Stimulated activated CD4-positive, alpha-beta T cell treated with anti-CD3 and anti-CD28 coated beads, TNF-alpha, amount 100 ng/mL, for 48 hours (primary cell): ENCODE measurements at regions not wholly inside any gene's neighbourhood (a gene's known extent, or its start where the extent isn't known, plus 50 kb on each side); places are given as distances from the start of the nearest gene placed in this dataset.
"Not testable (repeated sequence)": the region's sequence is repeated elsewhere in the genome, so short reads cannot be mapped to it uniquely, and the experiment has no call there.

Source experiments
- DNase-seq, 3 donors: peaks; one replicate each; pipeline ENCODE4 v3.0.0-alpha.2; 2020; ENCODE audit warnings: low read depth in 3 of 3

DNA sequence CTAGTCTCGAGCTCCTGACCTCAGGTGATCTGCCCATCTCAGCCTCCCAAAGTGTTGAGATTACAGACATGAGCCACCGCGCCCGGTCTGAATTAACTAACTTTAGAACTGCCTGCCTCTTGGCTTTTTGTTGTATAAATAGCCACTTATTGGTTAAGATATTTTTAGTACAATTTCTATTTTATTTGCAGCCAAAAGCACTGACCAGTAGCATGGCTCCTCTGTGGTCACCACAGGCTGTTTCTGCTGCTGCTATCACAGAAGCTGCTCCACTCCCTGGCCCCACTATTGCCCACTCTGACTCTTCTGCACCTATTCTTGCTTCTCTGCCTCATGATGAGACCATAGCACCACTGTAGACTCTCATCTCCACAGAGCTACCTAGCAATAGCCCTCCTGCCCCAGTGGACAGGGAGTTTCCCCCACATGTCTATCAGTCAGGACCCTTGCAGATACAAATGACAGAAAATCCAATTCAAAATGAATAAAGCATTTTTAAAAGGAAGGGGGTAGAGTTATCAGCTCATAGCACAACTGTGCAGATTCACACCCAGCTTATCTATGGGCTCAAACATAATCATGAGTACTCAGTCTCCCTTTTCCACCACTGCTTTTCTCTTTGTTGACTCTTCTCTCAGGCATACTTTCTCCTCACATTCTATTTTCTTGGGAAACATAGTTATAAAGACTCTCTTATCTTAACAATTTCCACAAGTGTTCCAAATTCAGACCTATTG, 151.8 kb upstream of the EPB41L4A start:
- DNase-seq: no peak

DNA sequence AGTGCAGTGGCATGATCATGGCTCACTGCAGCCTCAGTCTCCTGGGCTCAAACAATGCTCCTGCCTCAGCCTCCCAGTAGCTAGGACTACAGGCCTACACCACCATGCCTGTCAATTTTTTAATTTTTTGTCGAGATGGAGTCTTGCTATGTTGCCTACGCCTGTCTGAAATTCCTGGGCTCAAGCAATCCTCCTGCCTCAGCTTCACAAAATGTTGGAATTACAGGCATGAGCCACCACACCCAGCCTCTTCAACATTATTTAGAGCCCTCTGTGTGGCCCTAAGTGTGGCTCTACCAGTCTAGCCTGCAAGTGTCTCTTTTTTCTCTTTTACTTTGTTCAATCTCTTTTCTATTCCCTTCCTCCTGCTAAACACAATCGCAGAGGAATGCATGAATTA, 154.4 kb upstream of the EPB41L4A start:
- no peak for DNase-seq

DNA sequence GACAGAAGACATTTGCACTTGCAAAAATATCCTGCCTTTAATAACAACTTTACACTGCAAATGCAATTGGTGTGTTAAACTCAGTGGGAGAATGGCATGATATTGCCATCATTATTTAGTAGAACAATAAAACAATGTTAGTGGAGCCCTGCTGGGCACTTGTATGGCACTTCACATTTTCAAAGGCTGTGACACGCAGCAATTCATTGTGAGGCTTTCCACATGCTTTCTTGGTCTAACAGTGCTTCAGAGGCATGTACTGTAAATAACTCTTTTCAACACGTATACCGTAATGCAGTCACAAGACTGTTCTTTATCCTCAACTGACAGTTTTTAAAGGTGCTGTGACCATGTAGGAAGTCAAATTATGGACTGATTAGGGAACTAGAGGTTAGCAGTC, 155.5 kb upstream of the EPB41L4A start:
- DNase-seq: no peak

DNA sequence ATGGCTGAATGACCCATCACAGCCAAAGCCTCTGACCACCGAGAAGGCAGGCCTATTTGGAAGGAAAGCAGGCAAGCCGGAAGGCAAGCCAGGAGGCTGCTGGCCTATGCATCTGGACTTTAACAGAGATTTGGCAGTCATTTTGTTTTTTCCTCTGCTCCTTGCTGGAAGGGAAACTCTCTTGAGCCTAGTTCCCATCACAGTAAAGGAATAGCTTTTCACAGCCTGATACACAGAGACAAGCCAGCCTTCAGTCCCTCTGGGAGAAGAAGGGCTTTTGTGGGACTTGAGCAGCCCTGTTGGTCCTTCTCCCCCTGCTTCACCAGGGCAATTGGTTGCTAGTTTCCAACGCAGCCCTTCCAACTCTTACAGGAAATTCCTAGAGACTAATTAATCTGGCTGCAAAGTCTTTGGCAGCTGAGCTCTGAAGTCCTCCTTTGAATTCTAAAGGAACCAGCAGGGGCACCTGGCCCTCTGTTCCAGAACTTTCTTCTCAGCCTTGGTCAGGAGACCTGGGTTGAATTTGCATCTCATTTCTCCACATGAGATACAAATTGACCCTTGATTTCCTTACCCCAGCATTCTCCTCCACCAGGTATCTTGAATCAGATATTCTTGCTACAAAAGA, 157.3 kb upstream of the EPB41L4A start:
- DNase-seq: no peak

DNA sequence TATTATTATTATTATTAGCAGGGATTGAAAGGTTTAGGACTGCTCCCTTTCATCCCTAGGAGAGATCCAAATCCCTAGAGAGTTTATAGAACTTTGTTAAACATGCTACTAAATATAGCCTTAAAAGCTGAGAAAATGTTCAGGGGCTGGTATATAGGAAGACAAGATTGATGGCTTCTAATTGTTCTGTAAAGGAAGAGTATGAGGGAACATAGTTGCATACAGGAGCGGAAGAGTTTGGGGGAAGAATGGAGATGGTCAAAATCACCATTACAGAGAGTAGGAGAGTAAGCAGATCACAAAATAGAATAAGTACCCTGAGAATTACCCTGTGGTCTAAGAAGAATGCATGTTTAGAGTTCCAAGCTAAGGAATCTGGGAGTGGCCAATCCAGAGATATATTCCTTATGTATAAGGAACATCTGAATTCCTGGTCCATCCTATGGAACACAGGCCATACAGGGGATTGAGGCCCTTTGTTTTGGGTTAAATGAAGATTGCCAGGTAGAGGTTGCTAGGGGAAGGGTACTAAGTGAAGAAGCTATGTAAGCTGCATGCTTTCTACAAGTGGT, 158.0 kb upstream of the APC start:
- DNase-seq: no peak

DNA sequence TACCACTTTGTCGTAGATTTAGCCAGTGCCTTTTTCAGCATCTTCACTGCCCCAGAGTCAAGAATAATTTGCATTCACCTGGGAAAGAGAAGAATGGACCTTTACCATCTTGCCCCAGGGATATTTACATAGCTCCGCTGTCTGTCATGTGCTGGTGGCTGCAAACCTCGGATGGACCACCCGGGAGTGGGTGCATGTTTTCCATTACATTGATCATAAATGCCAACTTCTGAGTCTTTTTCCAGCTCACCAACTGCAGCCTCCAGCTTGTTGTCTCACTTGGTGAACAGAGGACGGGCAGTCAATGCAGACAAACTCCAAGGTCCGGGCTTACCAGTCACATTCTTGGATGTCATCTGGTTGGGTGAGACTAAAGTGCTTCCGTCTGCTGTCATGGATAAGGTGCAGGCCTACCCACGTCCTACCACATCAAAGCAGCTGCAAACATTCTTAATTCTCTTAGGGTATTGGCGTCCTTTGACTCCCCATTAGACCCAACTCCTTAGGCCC, 155.8 kb upstream of the APC start:
- DNase-seq: no peak

DNA sequence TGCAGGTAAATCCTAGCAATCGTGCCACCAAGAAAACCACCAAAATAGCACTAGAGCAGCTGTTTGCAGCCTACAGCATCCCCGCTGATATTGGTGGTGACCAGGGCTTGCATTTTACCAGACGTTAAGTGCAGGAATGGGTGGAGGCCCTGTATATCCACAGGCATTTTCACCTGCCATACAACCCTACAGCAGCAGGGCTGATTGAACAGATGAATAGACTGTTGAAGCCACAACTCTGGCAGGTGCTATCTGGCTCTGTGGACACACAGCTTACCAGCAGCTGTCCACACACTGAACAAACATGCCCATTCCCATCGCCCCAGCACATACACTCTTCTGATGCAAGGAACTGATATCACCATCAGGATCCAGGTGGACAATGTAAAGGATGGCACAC, 154.5 kb upstream of the APC start:
- DNase-seq: no peak

DNA sequence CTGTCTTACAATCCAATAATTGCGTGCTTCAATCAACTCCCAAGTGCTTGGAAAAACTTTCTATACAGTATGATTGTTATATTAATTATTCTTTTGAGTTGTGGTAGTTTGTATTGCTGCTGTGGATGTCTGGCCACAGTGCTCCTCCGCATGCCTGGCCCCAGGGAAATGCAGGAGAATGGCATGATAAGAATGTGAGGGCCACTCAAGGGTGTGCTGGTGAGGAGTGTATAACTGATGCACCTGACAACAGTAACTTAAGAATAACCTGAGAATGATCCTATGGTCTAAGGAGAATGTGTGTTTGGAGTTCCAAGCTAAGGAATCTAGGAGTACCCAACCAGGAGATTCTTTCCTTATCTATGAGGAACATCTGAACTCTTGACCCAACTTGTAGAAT, 152.9 kb upstream of the APC start:
- DNase-seq: no peak

DNA sequence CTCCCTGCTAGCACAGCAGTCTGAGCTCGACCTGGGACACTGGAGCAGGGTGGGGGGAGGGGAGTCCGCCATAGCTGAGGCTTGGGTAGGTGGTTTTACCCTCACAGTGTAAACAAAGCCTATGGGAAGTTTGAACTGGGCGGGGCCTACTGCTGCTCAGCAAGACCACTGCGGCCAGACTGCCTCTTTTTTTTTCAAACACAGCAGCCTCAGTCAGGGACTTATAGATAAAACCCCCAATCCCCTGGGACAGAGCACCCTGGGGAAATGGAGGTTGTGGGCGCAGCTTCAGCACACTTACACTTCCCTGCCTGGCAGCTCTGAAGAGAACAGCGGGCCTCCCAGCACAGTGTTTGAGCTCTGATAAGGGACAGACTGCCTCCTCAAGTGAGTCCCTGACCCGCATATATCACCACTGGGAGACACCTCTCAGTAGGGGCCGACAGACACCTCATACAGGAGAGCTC, 151.1 kb upstream of the APC start:
- DNase-seq: no peak

DNA sequence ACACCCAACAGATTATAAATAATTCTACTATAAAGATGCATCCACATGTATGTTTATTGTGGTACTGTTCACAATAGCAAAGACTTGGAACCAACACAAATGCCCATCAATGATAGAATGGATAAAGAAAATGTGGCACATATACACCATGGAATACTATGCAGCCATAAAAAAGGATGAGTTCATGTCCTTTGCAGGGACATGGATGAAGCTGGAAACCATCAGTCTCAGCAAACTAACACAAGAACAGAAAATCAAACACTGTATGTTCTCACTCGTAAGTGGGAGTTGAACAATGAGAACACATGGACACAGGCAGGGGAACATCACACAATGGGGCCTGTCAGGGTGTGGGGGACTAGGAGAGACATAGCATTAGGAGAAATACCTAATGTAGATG, 146.8 kb upstream of the APC start:
- not testable (repeated sequence) for DNase-seq

DNA sequence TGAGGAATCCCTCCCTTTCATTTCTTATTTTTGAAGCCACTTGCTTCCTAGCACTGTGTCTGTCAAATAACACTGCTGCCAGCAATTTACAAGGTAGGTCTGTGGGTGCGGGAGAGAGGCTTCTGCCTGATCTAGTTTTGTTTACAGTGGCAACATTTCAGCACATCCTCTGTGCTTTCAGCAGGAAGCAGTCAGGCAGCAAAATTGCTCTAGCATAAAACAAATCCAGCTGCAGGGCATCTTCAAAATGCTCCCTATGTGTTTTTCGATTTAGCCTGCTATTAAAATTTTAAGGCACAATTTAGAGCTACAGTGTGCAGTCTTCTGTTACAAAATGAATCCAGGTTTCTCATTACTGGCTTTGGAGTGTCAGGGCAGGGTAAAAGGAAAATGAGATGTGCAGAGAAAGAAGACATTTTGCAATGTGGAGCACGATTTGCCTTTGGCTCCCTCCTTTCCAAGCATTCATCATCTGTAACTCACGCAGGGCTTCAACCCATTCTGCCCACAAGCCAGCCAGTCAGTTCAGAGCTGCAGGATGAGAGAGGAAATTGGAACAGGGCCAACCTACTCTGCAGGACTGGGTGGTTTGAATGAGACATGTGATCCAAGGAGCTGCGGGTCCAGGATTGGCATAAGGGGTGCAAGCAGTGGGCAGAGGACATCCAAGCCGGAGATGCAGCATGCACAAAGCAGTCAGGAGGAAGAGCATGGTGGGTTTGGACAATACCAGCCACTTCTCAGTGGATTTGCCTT, 143.4 kb upstream of the APC start:
- no peak for DNase-seq

DNA sequence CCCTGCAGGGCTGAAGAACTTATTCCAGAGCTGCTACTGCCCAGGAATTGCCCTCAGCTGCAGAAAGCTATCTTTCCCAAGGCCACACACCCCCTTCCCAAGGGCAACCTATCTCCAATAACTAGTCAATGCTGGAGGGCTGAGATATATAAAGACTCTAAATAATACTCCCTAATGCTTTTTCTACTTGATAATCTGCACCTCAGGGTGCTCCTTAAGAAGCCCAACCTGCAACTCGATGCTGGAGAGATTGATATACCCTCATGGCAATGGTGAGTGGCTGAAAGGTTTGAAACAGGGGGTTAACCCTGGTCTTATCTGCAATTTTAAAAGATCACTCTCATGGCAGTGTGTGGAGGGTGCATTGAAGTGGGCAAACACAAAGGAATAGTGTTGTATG, 142.7 kb upstream of the APC start:
- no peak for DNase-seq

DNA sequence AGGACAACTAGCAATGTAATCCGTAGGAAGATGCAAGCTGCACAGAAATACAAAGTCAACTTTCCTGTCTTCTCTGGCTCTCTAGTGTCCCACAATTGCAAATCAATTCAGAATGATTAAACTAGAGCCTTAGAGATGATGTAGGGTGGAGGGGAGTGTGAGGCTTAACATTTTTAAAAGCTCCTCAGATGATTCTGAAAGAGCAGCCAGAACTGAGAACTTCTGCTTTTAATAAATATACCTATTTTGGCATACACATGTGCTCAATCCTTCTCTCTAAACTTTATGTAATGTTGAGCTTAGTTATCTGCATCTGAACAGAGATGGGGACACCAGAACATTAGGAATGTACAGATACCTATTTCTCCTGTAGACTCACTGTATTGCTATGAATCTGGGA, 139.9 kb upstream of the APC start:
- no peak for DNase-seq

DNA sequence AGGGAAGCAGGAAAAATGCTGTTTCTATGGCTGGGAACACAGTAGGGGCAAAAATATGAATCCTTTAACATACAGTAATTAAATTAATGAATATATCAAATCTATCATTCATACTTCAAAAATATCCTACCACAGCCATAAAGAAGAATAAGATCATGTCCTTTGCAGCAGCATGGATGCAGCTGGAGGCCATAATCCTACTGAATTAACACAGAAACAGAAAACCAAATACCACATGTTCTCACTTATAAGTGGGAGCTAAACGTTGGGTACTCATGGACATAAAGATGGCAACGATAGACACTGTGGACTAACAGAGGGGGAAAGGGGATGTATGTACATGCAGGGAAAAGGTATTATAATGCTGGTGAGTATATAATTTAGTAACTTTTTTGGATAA, 137.2 kb upstream of the APC start:
- DNase-seq: not testable (repeated sequence)

DNA sequence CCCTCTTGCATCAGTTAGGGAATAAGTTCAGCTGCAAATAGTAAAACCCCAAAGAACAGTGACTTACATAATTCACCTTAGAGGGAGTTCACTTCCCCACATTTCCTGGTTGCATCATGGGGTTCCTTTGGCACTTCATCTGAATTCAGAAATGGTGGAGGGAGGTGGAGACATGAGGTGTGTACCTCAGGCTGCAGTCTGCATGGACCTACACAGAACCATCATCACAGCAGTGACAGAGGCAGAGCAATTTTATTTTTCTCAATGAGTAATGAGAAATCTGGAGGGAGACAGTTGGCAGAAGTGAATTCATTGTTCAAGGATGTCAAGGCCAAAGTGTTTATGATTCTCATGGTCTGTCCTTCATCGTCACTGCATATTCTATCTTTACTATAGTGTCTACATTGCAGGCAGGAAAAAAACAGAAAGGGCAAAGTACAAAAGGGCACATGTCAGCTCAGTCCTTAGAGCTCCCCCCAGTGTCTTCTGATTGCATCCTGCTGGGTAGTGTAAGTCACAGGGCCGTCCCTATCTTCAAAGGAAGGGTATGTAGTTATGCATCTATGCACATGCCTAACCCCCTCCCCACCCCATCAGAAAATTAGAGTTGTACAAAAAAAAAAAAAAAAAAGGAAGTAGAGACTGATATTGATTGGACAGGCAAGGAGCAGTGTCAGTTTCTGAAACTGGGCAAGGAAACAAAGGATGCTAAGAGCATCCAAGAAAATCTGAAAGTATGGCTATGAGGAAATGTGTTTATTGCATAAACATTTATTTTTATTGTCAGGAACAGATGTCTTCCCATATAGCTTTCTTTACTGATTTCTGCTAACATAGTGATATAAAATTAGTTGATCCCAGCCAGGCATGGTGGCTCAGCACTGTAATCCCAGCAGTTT, 132.7 kb upstream of the APC start:
- no peak for DNase-seq

DNA sequence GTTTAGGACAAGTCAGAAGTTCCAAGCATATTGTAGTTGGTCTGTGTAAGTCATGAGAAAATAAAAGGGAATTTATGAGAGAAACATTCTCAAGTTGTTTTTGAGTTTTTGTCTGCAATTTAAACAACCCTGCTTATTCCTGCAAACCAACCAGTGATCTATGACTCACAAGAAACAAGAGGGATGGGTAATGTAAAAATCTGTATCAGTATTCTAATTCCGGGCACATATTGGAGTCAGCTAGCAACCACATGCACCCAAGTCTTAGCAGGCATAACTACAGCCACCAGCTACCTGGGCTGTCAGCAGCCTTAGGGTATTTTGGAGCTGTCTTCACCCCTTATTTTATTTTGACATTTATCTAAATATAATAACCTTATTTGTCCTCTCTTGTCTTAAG, 128.7 kb upstream of the APC start:
- no peak for DNase-seq

DNA sequence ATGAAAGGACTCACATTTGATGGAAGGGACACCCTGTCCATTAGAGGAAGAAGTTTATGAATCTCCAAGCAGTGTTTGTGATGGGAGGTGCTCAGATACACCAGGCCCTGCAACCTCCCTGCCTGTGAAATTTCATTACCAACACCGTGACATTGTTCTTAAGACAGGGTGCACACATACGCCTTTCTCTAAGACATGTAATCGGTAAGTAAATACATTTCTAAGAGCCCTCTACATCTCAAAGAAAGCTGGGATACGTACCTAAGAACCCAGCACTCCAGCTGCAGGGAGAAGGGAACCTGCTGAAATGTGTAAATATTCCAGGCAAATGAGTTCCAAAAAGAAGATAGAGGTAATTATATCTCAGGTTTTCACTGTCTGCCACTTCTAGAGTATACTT, 125.0 kb upstream of the APC start:
- no peak for DNase-seq

DNA sequence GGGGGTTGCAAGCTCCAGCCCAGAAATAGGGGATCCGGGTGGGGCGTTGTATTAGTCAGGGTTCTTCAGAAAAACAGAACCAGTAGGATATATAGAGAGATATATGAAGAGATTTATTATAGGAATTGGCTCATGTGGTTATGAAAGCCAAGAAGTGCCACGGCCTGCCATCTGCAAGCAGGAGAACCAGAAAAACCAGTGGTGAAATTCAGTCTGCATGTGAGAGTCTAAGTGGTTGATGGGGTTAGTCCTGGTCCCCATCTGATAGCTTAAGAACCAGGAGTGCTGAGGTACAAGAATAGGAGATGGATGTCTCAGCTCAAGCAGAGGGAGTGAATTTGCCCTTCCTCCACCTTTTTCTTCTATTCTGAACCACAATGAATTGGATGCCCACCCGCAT, 123.4 kb upstream of the APC start:
- DNase-seq: no peak

DNA sequence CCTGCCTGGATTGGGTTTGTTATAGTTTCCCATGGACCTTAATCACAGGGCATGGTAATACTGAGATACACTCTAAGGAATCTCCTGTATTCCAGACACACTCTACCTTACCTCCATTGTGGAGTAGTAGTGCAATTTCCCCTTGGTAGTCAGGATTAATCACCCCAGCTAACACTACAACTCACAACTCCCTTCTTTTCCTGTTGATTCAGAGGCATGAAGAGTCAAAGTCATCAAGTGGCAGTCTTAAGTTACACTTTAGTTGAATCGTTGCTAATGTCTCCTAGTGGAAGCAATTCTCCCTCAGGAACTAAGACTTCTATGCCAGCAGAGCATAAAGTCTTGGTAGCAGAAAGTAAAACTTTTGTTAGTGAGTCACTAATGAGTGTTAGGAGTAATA, 122.7 kb upstream of the APC start:
- DNase-seq: no peak

DNA sequence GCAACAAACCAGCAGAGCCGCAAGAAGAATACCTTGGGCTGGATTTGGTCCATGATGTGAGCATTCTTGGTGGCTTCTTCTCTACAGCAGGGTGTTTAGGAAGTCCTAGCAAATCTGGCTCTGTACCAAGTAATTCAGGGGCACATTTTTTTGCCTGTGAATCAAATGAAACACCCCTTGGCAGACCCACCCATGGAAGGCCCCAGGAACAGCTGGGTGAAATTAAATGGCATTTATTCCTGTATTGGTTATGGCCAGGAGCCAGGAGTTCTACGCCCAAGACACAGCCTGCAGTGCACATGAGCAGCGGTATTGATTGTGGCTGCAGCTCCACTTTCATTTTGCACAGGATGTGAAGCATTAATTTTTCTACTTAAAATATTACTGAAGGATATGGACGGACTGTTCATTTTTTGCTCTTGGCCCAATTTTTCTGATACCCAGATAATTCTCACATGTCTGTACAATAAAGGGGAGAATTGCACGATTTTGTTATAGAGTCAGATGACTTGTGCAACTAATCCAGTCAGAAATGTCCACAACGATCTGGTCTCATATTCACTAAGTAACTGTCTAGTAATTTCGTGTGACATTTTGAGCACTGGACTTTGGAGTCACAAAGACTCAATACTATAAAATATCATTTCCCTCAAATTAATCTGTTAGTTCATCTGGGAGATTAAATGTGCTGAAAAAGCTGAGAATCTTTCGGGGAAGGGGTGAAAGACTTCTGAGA, 120.7 kb upstream of the APC start:
- no peak for DNase-seq

DNA sequence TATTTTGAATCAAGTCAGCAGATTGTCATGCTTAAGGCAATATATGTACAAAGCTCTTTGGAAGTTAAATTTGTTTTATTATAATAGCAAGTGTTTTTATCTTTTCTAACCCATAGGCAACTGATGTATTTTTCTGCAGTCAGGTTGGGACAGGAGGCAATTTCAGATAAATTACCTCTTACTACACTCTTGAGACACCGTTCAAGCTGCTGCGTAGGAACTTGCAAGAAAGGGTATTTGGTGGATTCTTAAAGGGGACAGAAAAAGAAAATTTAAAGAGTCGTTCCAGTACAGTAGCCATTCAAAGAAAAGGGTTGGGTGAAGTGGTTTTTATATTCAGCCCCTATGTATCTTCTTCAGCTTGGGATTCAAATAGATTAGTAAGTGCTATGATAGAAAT, 112.4 kb upstream of the APC start:
- DNase-seq: no peak
